NCI-H1930 (cell line): ENCODE measurements at regions not wholly inside any gene's neighbourhood (a gene's known extent, or its start where the extent isn't known, plus 50 kb on each side); places are given as distances from the start of the nearest gene placed in this dataset.

Experiments used
- DNase-seq, 2 experiments: peaks; one replicate each; lab custom pipeline; 2025; lab: John Stamatoyannopoulos, UW

DNA sequence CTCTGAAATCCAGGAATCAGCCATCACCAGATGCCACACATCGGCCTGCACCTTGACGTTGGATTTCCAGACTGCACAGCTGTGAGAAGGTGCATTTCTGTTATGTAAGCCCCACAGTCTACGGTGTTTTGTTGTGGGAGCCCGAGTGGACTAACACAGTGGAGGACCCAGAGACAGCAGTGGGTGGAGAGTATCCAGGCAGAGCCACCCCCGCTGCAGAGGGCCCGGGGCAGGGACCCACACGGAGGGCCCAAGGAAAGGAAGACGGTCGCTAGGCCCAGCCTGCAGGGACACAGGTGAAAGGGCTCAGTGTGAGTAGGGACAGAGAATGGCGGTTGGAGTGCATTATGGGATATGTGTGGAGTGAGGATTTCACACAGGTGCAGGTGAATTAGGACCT lies 288.3 kb upstream of the AJAP1 start:
- DNase-seq: no peak

DNA sequence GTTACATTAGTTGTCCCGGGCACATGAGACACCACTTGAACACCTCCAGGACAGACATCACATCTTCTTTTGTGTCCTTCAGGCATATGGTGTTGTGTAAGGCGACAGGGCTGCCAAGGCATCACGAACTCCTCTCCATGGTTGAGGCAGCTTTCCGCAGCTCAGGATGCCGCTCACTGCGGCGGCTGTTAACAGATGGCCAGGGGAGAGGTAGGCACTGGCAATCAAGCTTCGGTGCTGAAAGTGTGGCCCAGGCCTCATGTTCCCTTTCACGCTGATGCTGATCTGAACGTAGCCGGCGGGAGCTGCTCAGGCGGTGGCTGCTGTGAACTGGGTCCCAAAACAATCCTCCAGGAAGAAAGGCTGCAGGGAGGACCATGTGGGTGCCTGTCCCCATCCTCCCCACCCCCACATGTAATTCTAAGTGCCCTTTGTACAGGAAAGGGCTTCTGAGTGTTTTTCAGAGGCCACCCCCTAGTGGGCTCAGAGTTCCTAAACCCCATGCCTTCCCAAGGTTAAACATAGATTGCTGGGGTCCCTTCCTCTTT lies 287.1 kb upstream of the AJAP1 start:
- DNase-seq: no peak

DNA sequence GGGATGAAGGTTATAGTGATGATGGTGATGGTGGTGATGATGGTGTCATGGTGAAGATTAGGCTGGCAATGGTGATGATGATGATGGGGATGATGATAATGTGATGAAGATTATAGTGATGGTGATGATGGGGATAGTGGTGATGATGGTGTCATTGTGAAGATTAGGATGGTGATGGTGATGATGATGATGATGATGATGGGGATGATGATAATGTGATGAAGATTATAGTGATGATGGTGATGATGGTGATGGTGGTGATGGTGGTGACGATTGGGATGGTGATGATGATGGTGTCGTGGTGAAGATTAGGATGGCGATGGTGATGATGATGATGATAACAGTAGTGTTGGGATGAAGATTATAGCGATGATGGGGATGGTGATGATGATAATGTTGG lies 285.1 kb upstream of the AJAP1 start:
- DNase-seq: no peak

DNA sequence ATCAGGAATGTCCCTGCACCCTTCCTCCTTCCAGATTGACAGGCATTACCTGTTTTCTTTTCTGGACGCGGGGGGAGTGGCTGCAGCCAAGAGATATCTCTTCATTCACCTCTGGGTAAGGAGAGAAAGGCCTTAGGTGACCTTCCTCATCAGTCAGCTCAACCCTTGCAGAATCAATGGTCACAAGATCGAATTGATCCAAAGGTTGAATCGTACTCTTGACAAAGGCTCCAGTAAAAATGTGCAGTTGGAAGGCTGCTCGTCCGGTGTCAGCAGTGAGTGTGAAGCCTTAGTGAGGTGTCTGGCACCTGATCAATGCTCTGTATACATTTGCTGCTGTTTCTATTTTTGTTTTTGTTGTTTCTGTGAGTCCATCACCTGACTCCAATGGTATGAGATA lies 282.6 kb upstream of the AJAP1 start:
- DNase-seq: no peak

DNA sequence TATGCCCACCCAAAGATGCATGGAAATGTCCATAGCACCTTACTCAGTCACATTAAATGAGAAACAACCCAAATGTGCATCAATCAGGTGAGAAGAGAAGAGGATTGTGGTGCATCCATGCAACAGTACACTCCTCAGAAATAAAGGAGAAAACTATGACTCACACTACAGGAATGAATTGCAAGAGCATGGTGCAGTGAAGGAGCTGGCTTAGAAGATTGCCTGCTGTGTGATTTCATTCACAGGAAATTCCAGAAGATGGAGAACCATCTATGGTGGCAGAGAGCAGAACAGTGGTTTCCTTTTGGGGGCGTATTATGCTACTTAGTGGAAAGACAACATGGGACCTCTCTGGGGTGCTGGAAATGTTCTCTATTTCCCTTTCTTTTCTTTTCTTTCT lies 278.6 kb upstream of the AJAP1 start:
- no peak for DNase-seq

DNA sequence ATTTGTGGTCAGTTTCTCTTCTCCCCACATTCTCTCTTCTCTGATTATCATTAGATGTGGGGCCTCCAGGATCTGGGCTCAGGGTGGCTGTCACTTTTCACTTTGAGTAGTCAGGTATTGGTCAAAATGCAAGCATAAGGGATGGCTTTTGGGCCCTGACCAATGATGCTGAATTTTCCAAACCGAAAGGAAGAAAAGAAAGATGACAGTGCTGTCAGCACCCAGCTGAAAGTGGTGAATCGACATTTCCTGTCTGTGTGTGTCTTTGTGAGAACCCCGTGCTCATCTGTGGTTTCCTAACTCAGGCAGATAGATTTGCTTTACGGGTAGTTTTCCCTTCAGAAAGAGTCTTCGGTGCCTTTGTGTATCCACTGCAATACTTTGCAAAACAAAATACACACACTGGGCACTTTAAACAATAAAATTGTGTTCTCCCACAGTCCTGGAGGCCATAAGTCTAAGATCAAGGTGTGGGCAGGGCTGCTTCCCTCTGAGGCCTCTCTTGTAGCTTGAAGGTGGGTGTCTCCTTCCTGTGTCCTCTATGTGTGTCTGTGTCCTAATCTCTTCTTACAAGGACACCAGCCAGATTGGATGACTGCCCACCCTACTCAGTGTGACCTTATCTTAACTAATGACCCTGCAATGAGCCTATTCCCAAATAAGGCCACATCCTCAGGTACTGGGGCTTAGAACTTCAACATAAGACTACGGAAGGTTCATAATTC lies 274.8 kb upstream of the AJAP1 start:
- DNase-seq: no peak

DNA sequence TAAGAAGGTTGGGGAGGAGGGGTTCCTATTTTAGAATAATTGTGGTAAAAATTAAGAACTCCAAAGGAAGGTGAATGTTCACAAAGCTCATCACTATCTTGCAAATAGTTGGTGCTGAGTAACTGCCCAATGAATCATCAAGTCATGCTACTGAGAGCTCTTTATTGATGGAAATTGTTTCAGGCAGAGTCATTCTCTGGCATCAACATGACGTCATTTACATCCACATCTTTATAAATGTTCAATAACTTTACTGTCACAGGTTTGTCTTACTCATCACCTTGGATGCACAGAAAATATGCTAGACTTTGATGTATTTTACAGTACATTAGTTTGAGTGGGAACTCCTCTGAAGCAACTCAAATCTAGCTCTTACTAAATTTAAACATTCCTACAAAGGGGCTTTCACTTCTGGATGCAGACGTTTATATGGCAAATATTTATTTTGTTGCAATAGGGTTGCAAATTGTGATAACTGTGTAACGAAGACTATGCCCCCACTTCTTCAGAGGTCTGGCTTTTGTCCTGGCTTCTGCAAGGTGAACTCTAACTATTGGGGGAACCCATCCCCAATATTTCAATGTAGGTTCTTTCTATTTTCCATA lies 273.7 kb upstream of the AJAP1 start:
- no peak for DNase-seq

DNA sequence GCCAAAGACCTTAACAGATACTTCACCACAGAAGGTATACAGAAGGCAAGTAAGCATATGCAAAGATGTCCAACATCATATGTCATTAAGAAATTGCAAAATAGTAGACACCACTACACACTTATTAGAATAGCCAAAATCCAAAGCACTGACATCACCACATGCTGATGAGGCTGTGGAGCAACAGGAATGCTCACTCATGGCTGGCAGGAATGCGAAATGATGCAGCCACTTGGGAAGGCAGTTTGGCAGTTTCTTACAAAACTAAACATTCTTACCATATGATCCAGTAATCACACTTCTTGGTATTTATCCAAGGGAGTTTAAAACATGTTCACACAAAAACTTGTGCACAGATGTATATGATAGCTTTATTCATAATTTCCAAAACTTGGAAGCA lies 261.2 kb upstream of the AJAP1 start:
- DNase-seq: no peak

DNA sequence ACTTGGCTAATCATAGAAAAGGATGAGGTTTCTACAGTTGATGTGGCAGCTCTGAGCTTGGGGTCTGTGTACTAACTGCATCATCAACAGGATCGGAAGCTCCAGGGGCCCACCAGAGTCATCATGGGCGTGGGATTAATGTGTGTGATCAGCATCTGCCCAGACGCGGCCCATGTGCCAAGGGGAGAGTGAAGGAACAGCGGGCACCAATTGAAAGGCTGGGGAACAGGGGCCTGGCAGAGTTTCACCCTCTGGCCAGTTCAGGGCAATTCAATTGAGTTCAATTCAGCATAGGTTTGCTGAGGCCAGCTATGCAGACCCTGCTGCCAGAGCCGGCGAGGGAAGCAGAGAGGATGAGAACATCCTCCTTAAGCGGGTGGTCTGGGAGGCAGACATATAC lies 260.0 kb upstream of the AJAP1 start:
- DNase-seq: no peak

DNA sequence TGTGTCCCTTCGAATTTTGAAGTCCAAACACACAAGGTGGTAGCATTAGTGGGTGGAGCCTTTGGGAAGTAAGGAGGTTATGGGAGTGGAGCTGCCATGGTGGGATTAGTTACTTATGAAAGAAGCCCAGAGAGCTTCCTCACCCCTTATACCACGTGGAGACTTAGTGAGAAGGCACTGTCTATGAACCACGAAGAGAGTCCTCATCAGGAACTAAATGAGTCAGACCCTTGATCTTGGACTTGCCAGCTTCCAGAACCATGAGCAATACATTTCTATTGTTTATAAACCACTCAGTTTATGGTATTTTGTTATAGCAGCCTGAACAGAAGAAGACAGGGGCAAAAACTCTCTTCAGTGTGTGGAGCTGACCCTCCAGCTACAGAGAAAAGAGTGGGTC lies 259.3 kb upstream of the AJAP1 start:
- no peak for DNase-seq

DNA sequence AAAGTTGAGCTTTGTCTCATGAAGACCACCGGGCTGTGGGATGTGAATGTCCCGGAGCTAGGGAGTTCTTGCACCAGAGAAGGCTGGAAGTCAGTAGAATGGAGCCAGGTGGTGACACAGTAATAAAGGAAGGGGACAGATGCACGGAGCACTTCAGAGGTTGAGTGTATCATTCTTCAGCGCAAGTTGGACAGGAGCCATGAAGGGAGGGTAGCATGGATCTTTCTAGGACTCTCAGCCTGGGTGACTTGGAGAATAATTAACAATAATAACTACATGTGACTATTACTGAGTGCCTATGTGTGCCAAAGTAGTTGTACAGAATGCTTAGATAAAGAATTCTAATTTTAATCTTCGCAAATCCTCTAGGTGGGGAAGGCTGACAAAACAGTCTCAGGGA lies 258.7 kb upstream of the AJAP1 start:
- DNase-seq: no peak

DNA sequence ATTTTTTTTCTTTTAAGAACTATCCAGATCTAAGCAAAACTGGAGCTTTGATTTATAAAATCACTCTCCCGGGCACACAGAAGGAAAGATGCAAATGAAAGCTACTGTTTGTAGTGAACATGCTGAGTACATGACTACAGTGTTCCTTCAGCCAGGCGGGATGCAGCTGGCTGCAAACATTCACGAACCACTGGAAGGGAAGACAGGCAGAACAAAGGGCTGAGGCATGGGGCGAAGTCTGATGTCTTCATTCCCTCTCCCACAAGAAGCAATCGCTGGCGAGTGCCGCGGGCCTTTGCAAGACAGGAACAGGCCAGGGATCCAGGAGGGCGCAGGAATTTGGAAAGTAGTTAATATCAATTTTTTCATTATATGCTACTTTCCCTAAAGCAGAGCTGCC lies 257.9 kb upstream of the AJAP1 start:
- DNase-seq: no peak

DNA sequence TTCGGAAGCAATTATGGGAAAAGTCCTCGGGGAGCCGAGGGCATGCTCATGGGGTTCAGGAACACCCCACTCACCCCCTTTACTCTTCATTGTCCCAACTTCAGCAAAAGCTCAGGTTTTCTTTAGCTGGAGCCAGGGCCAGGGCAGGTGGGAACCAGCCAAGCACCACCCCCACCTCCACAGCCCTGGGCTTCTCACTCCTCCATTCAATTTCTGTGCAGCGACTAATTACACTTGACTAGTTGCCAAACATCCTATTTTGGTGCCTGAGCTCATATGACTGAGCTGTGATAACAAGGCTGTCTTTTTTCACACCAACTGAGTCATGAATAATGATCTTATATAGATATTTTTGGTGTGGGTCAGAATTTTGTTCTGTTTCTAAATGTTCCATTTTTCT lies 257.2 kb upstream of the AJAP1 start:
- DNase-seq: no peak

DNA sequence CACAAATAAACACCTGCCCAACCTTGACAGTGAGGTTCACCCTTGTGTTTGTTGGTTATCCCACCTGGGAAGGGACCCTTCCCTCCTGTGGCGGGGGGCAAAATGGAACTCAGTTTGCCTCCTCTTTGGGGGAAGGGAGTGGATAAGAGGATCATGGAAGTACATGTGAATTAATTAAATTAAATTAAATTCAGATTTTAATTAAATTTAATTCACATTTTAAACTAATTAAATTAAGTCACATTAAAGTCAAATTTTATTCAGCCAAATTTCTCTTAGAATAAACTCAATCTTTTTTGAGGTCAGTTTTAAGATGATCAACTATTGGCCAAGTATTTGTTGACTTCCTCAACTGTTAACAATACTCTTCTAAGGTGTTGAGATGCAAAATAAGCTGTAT lies 252.4 kb upstream of the AJAP1 start:
- no peak for DNase-seq

DNA sequence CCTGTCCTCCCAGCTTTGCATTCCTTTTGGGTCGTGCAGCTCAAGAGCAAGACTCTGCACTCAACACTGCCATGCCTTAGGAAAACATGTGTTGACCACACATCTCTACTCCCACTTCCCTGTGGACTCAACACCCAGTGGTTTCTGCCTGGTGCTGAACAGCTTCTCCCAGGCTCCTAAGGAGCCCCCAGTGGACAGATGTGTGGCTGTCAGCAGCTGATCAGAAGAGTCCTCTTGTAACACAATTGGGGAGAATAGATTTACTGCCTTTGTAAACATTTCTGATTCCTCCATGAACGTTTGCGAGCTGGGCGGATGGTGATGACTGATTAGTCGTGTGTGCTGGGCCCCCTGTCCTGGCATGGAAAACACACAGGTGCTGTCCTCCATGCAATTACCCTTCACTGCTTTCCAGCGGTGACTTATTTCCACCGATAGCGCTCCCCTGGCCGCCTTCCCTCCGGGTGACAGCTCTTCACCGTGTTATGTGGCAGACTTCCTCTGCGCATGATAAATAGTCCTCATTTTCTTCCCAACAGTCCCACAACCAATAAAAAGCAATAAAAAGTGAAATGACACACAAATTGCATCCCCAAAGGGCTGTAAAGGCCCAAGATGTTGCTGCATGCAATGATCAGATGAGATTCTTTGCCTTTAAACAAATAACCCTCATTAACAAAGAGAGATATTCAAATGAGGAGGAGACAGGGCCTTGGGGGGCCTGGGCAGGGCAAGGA lies 249.4 kb upstream of the AJAP1 start:
- DNase-seq: no peak

DNA sequence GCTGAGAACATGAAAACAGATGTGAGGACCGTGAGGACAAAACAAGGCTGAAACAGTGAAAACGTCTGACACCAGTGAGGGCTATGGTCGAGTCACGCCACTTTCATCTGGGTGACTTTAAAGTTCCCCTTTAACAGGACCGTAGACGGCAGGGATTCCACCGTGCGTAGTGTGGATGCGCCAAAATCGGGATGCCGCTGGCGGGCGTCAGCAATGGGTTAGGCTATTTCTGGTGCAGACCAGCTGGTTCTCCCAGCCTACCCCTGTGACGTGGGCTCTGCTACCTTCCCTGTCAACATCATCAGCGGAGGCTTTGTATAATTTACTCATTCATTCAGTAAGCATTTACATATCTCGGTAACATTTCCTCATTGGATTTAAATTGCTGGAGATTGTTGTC lies 246.6 kb upstream of the AJAP1 start:
- DNase-seq: no peak

DNA sequence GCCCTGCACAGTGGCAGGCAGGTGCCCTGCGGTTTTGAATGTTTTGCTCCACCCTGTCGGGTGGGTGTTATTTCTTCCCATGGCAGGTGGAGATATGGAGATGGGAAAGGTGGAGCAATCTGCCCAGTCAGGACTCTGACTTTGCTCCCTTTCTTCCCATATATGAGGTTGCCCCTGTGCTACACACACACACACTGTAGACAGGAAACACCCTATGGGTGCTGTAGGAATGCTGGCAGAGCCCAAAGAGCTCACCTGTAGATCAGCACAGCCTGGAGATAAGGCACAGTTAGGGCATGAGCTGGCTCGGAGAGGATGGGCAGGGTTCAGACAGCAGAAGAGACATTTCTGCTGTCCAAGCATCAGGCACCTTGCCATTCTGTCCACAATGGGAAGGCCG lies 246.0 kb upstream of the AJAP1 start:
- no peak for DNase-seq

DNA sequence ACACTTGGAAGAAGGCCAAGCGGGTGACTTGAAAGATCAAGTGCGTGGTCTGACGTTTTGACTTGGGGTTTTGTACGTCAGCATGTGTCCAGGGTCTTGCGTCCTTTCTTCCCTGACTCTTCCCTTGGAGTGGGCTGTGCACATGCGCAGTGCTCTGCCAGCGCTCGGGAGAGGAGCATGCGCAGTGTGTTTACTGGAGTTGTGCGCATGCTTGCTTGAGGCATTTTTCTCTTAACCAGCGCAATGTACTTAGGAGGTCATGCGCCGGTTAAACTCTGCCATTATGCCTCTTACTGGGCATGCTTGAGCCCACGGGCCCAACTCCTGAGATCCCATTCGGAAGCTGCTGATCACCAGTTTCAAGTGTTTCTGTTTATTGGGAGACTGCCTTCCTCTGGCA lies 242.5 kb upstream of the AJAP1 start:
- no peak for DNase-seq

DNA sequence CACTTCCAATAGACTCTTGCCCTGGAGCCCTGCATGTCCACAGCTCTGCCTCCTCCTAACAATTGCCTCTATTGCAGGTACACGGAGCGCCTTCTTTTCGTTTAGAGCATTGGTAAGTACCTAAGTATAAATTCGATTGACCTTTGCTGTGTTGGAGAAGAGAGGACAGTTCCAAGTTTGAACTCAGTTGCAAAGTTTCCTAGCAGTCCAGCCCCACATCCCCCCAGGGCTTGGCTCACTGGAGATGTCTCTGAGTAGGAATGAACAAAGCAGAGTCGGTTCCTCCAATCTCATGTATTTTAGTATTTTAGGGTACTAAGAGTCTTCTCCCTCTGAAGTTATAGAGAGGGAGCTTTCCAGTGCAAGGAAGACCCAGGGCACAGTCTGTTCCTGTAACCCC lies 238.9 kb upstream of the AJAP1 start:
- no peak for DNase-seq

DNA sequence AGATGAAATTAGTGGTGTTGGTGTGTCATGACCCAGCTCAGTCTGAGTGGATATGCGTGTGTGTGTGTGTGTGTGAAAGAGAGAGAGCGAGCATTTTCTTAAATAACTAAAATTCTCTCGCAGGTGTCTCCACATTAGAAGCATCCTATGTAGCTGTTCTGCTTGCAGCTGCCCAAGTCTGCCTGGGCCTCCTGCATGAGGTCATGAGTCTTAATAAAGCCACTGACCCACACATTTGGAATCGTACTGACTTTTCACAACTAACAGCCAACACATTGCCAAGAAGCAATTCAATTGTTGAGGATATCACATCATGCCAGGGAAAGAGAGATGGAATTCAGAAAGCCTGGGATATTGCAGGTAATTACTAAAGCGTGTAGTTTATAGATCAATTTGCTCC lies 238.2 kb upstream of the AJAP1 start:
- no peak for DNase-seq

DNA sequence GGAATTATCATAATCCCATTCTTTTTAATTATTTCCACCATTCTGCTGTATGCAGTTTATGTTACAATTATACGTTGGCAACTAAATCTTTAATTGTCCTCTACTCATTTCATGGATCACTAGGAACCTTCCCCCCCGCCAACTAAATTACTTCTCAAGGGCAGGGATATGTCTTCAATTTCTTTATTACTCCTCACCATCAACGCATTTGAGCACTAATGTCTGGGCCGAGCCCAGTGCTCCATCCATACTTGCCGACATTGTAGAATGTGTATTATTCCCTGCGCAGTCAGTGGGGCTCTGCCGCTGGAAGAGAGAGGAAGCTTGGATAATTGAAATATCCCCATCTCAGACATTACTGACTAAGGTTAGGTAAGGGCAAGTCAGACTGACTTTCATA lies 236.4 kb upstream of the AJAP1 start:
- no peak for DNase-seq

DNA sequence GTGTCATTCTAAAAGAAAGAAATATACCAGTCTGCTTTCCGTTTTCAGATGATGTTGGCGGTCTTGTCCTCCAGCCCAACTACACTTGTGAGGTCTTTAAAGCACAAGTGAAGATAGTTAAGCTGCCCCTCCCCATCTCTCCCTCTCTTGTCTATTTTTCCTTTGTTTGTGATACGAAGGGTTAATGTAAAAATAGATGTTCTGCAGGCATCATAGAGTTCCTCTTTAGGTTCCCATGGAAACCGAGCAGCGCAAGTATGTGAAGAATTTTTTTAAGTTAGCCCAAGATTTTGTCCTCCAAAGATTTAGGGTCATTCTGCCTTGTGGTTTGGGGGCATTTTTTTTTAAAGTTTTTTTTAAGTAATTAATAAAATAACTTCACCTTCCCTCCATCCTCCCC lies 232.4 kb upstream of the AJAP1 start:
- no peak for DNase-seq
